H9 (cell line): ENCODE measurements at regions not wholly inside any gene's neighbourhood (a gene's known extent, or its start where the extent isn't known, plus 50 kb on each side); places are given as distances from the start of the nearest gene placed in this dataset.

Source experiments
- DNase-seq: peaks from one replicate; pipeline ENCODE4 v3.0.0-alpha.2; 2017
- H2AFZ ChIP-seq: one replicate; pipeline ENCODE4 v1.6.1; 2013; ENCODE audit warnings: mild to moderate bottlenecking, low read length, control low read depth, moderate library complexity
- H2AK5ac ChIP-seq: 2 replicates; pipeline ENCODE4 v1.6.1; 2013; ENCODE audit warnings: low read length, control low read depth, mixed read lengths; ENCODE audit not compliant: insufficient read length
- H2BK120ac ChIP-seq: one replicate; pipeline ENCODE4 v1.6.1; 2013; ENCODE audit warnings: low read depth, mild to moderate bottlenecking, low read length, control low read depth, inconsistent platforms; ENCODE audit not compliant: poor library complexity, severe bottlenecking
- H2BK12ac ChIP-seq: 2 replicates; pipeline ENCODE4 v1.6.1; 2013; ENCODE audit warnings: low read length, control low read depth, mixed read lengths, low read depth; ENCODE audit not compliant: insufficient read length
- H2BK15ac ChIP-seq: 2 replicates; pipeline ENCODE4 v1.6.1; 2013; ENCODE audit warnings: low read depth, low read length, control low read depth
- H2BK20ac ChIP-seq: one replicate; pipeline ENCODE4 v1.6.1; 2013; ENCODE audit warnings: low read depth, mild to moderate bottlenecking, low read length, control low read depth, inconsistent platforms; ENCODE audit not compliant: poor library complexity, severe bottlenecking
- H2BK5ac ChIP-seq: 2 replicates; pipeline ENCODE4 v1.6.1; 2013; ENCODE audit warnings: low read length, control low read depth, mixed read lengths; ENCODE audit not compliant: insufficient read length
- H3K14ac ChIP-seq: 2 replicates; pipeline ENCODE4 v1.6.1; 2013; ENCODE audit warnings: low read length, control low read depth; ENCODE audit not compliant: insufficient read depth
- H3K18ac ChIP-seq: 2 replicates; pipeline ENCODE4 v1.6.1; 2013; ENCODE audit warnings: low read depth, mild to moderate bottlenecking, mixed read lengths, low read length, control low read depth; ENCODE audit not compliant: insufficient read length
- H3K23ac ChIP-seq: 2 replicates; pipeline ENCODE4 v1.6.1; 2013; ENCODE audit warnings: low read length, control low read depth, mixed read lengths, low read depth; ENCODE audit not compliant: insufficient read length
- H3K23me2 ChIP-seq: 2 replicates; pipeline ENCODE4 v1.6.1; 2013; ENCODE audit warnings: low read depth, mild to moderate bottlenecking, mixed read lengths, low read length, control low read depth; ENCODE audit not compliant: insufficient read length, poor library complexity, severe bottlenecking
- H3K27ac ChIP-seq: 2 replicates; pipeline ENCODE4 v1.5.1; 2013; ENCODE audit warnings: low read length, control low read depth, mixed read lengths, low read depth; ENCODE audit not compliant: insufficient read length
- H3K27me3 ChIP-seq: 2 replicates; pipeline ENCODE4 v1.6.1; 2013; ENCODE audit warnings: low read length, control low read depth, inconsistent platforms; ENCODE audit not compliant: insufficient read depth
- H3K4ac ChIP-seq: 2 replicates; pipeline ENCODE4 v1.6.1; 2013; ENCODE audit warnings: low read depth, mild to moderate bottlenecking, control low read depth, inconsistent platforms, low read length, moderate library complexity
- H3K4me1 ChIP-seq: 2 replicates; pipeline ENCODE4 v1.6.1; 2013; ENCODE audit warnings: low read length, control low read depth, inconsistent platforms; ENCODE audit not compliant: insufficient read depth
- H3K4me2 ChIP-seq: 2 replicates; pipeline ENCODE4 v1.6.1; 2013; ENCODE audit warnings: low read length, control low read depth, mixed read lengths; ENCODE audit not compliant: insufficient read length, insufficient read depth
- H3K56ac ChIP-seq: 2 replicates; pipeline ENCODE4 v1.6.1; 2013; ENCODE audit warnings: low read depth, mild to moderate bottlenecking, mixed read lengths, low read length, control low read depth; ENCODE audit not compliant: insufficient read length
- H3K79me1 ChIP-seq: 2 replicates; pipeline ENCODE4 v1.6.1; 2013; ENCODE audit warnings: low read depth, mild to moderate bottlenecking, moderate library complexity, low read length, control low read depth, inconsistent platforms; ENCODE audit not compliant: insufficient read depth, poor library complexity, severe bottlenecking
- H3K79me2 ChIP-seq: 2 replicates; pipeline ENCODE4 v1.6.1; 2013; ENCODE audit warnings: low read length, control low read depth, inconsistent platforms; ENCODE audit not compliant: insufficient read depth
- H3K9ac ChIP-seq: 2 replicates; pipeline ENCODE4 v1.6.1; 2013; ENCODE audit warnings: low read length, control low read depth, mixed read lengths; ENCODE audit not compliant: insufficient read length; ENCODE audit errors: extremely low read depth
- H3K9me3 ChIP-seq: one replicate; pipeline ENCODE4 v1.6.1; 2013; ENCODE audit warnings: low read depth, low read length, inconsistent platforms; ENCODE audit not compliant: control insufficient read depth
- H3T11ph ChIP-seq: one replicate; pipeline ENCODE4 v1.6.1; 2013; ENCODE audit warnings: mild to moderate bottlenecking, low read length, control low read depth, inconsistent platforms
- H4K20me1 ChIP-seq: one replicate; pipeline ENCODE4 v1.6.1; 2013; ENCODE audit not compliant: control insufficient read depth, insufficient read length, insufficient read depth
- H4K5ac ChIP-seq: 2 replicates; pipeline ENCODE4 v1.6.1; 2013; ENCODE audit warnings: low read depth, mild to moderate bottlenecking, mixed read lengths, low read length, control low read depth; ENCODE audit not compliant: insufficient read length
- H4K8ac ChIP-seq: replicated peaks from 2 replicates; pipeline ENCODE4 v1.6.1; 2013; ENCODE audit warnings: low read length, control low read depth, mixed read lengths, low read depth; ENCODE audit not compliant: insufficient read length
- H4K91ac ChIP-seq: 2 replicates; pipeline ENCODE4 v1.6.1; 2013; ENCODE audit warnings: low read depth, mild to moderate bottlenecking, moderate library complexity, mixed read lengths, low read length, control low read depth; ENCODE audit not compliant: insufficient read length
- H3K27ac Mint-ChIP-seq, 3 experiments: 2 replicates in 2 of 3; 3 replicates in 1 of 3; pipeline ENCODE4 v1.8.0; 2020 to 2021; ENCODE audit warnings: mixed read lengths in 3 of 3, mild to moderate bottlenecking in 1 of 3, moderate library complexity in 1 of 3
- H3K27me3 Mint-ChIP-seq: 2 replicates; pipeline ENCODE4 v1.8.0; 2021; ENCODE audit warnings: low read depth, mild to moderate bottlenecking, moderate library complexity, mixed read lengths
- H3K36me3 Mint-ChIP-seq, 3 experiments: 2 replicates in 2 of 3; 3 replicates in 1 of 3; pipeline ENCODE4 v1.8.0; 2020 to 2021; ENCODE audit warnings: low read depth in 3 of 3, mixed read lengths in 3 of 3; ENCODE audit not compliant: insufficient read depth in 1 of 3
- H3K4me1 Mint-ChIP-seq, 2 experiments: 2 replicates each; pipeline ENCODE4 v1.8.0; 2020; ENCODE audit warnings: mixed read lengths in 2 of 2
- H3K4me3 Mint-ChIP-seq, 2 experiments: 2 replicates in 1 of 2; 3 replicates in 1 of 2; pipeline ENCODE4 v1.8.0; 2020 to 2021; ENCODE audit warnings: mild to moderate bottlenecking in 2 of 2, mixed read lengths in 2 of 2, moderate library complexity in 1 of 2
- H3K9me3 Mint-ChIP-seq, 2 experiments: 2 replicates in 1 of 2; 3 replicates in 1 of 2; pipeline ENCODE4 v1.8.0; 2020; ENCODE audit warnings: mild to moderate bottlenecking in 2 of 2, mixed read lengths in 2 of 2, moderate library complexity in 1 of 2
- WGBS: extraction: QIAGEN DNeasy Blood & Tissue Kit; methylation state at CpG from one replicate; pipeline ENCODE4 v1.1.7; 2013; ENCODE audit warnings: missing lambda C conversion rate, low lambda C conversion rate, mixed read lengths; ENCODE audit not compliant: insufficient read length; ENCODE audit errors: extremely low coverage; 5-methylcytosine and 5-hydroxymethylcytosine counted together
- TF ChIP-seq, protein P1 (sequence below): fragments of 200-600 bp; sonication (generic); conservative IDR thresholded peaks from 3 replicates; pipeline ENCODE4 v1.8.0; 2021; ENCODE audit warnings: antibody characterized with exemption, mild to moderate bottlenecking

DNA sequence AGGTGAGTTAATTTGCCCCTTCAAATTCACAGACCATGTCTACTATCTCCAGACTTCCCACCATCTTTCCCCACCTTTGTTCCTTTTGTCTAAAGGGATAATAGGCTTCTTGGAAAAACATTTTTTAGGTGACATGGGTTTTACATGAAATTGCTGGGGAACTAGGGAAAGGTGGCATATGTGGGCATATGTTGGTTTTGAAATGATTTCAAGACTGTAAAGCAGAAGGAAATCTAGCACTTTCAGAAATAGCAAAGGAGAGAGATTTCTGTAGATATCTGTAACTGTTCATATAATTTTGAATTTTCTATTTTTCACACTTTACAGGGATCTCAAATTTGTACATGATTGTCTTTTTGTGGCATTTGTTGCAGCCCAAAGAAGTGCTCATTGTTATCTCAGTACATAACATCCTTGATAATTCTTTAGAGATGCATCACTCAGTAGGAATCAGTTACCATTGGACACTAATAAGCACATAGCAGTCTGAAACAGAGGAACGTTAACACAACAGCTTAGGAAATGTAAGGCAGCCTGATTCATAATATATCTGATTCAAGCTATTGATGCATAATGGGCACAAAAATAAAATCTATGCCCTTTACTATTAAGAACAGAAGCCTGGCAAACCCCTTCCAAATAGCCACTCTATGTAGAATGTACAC is 659.7 kb downstream of the CENPC start:
- DNase-seq = no peak
- no peaks in the 10 kb centered on the region for H3K79me2 ChIP-seq
- H3K56ac ChIP-seq = no peak overlapping the region
- H4K8ac ChIP-seq = no peak overlapping the region
- Mint-ChIP-seq H3K27me3 (no peaks in the 10 kb centered on the region), H3K27ac (no peak overlapping the region), H3K4me1 (peaks cover 6 to 10% of the 10 kb centered on the region in 2 experiments), H3K9me3 (peaks cover 17 to 23% of the 10 kb centered on the region in 2 experiments), H3K36me3 (peaks cover 17 to 23% (median 18%) of the 10 kb centered on the region in 3 experiments), H3K4me3 (no peak overlapping the region)
- TF ChIP-seq, protein P1, sequence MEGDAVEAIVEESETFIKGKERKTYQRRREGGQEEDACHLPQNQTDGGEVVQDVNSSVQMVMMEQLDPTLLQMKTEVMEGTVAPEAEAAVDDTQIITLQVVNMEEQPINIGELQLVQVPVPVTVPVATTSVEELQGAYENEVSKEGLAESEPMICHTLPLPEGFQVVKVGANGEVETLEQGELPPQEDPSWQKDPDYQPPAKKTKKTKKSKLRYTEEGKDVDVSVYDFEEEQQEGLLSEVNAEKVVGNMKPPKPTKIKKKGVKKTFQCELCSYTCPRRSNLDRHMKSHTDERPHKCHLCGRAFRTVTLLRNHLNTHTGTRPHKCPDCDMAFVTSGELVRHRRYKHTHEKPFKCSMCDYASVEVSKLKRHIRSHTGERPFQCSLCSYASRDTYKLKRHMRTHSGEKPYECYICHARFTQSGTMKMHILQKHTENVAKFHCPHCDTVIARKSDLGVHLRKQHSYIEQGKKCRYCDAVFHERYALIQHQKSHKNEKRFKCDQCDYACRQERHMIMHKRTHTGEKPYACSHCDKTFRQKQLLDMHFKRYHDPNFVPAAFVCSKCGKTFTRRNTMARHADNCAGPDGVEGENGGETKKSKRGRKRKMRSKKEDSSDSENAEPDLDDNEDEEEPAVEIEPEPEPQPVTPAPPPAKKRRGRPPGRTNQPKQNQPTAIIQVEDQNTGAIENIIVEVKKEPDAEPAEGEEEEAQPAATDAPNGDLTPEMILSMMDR = no peak
- H3K23me2 ChIP-seq = no peaks in the 10 kb centered on the region
- H3K9me3 ChIP-seq = no peaks in the 10 kb centered on the region
- H2BK120ac ChIP-seq = no peak overlapping the region
- no peak overlapping the region for H3K14ac ChIP-seq
- no peak overlapping the region for H2AK5ac ChIP-seq
- no peaks in the 10 kb centered on the region for H3K27me3 ChIP-seq
- H3K9ac ChIP-seq = no peak overlapping the region
- no peak overlapping the region for H3K23ac ChIP-seq
- H3K79me1 ChIP-seq = no peaks in the 10 kb centered on the region
- H3K18ac ChIP-seq = no peak overlapping the region
- no peak overlapping the region for H2BK12ac ChIP-seq
- no peak overlapping the region for H2BK5ac ChIP-seq
- no peak overlapping the region for H2BK20ac ChIP-seq
- H4K5ac ChIP-seq = no peak overlapping the region
- H3K27ac ChIP-seq = no peak overlapping the region
- no peak overlapping the region for H3K4ac ChIP-seq
- no peak overlapping the region for H2AFZ ChIP-seq
- WGBS = no CpG with 5 or more reads among the region's 1 CpG
- H4K91ac ChIP-seq = no peak overlapping the region
- no peak overlapping the region for H2BK15ac ChIP-seq
- no peaks in the 10 kb centered on the region for H4K20me1 ChIP-seq
- no peaks in the 10 kb centered on the region; the same call in 1 of the 2 replicates for H3K4me1 ChIP-seq
- H3K4me2 ChIP-seq = no peak overlapping the region
- H3T11ph ChIP-seq = no peak overlapping the region
